Astrocyte (in vitro differentiated cells and primary cell): ENCODE measurements at regions not wholly inside any gene's neighbourhood (a gene's known extent, or its start where the extent isn't known, plus 50 kb on each side); places are given as distances from the start of the nearest gene placed in this dataset.
"Not testable (repeated sequence)": the region's sequence is repeated elsewhere in the genome, so short reads cannot be mapped to it uniquely, and the experiment has no call there.

Source experiments
- CTCF ChIP-seq: IDR thresholded peaks from 2 replicates; pipeline ENCODE4 v1.5.1; 2011; ENCODE audit warnings: low read depth, mild to moderate bottlenecking, inconsistent platforms, low read length, moderate library complexity; ENCODE audit not compliant: insufficient read depth
- EZH2 ChIP-seq: IDR thresholded peaks from 2 replicates; pipeline ENCODE4 v1.6.1; 2012; ENCODE audit warnings: mild to moderate bottlenecking, low read length, inconsistent platforms; ENCODE audit not compliant: insufficient read depth

GRCh38 chr2:242070726-242071125 lies 201.2 kb downstream of the RTP5 start:
- not testable (repeated sequence) for TF ChIP-seq CTCF, EZH2
